ENCODE measurements at regions not wholly inside any gene's neighbourhood (a gene's known extent, or its start where the extent isn't known, plus 50 kb on each side); places are given as distances from the start of the nearest gene placed in this dataset.

DNA sequence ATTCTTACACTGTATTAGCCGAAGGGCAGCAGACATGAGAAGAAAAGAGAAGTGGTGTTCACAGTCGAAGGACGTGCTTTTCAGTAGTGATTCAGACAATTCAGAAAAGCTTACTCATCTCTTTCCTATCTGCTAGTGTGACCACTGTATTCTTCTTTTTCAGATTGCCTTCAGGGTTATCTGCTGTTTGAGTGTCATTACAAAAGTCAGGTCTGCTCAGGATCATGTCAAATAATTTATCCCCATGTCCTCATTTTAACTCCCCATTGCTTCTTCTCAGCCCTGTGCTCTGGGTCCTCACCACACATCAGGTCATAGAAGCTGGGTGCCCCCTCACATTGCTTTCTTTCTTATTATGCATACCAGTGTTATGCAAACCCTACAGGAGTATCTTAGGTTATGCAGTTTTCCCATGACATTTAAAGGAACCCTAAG is 394.0 kb downstream of the CETN3 start:
- TF ChIP-seq, protein P1, sequence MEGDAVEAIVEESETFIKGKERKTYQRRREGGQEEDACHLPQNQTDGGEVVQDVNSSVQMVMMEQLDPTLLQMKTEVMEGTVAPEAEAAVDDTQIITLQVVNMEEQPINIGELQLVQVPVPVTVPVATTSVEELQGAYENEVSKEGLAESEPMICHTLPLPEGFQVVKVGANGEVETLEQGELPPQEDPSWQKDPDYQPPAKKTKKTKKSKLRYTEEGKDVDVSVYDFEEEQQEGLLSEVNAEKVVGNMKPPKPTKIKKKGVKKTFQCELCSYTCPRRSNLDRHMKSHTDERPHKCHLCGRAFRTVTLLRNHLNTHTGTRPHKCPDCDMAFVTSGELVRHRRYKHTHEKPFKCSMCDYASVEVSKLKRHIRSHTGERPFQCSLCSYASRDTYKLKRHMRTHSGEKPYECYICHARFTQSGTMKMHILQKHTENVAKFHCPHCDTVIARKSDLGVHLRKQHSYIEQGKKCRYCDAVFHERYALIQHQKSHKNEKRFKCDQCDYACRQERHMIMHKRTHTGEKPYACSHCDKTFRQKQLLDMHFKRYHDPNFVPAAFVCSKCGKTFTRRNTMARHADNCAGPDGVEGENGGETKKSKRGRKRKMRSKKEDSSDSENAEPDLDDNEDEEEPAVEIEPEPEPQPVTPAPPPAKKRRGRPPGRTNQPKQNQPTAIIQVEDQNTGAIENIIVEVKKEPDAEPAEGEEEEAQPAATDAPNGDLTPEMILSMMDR (conservative IDR thresholded peaks at IDR 0.05; ENCODE audit: low read length) = no peak
- TF ChIP-seq EZH2phosphoT487 (IDR thresholded peaks at IDR 0.05; ENCODE audit: borderline replicate concordance, low read depth, low read length) = no peak

Data from OCI-LY7 (cell line).